ENCODE measurements at regions not wholly inside any gene's neighbourhood (a gene's known extent, or its start where the extent isn't known, plus 50 kb on each side); places are given as distances from the start of the nearest gene placed in this dataset.

GRCh38 chr10:60467202-60467546, 77.5 kb upstream of the ANK3 start:
- DNase-seq (ENCODE audit: low spot score): no peak

GRCh38 chr10:60466267-60467201, 76.9 kb upstream of the ANK3 start:
- no peak for DNase-seq (ENCODE audit: low spot score)

GRCh38 chr10:60465801-60466200, 76.1 kb upstream of the ANK3 start:
- DNase-seq (ENCODE audit: low spot score): no peak

- no peak for DNase-seq (ENCODE audit: low spot score)
Measured at GRCh38 chr10:60464659-60465058, 75.0 kb upstream of the ANK3 start.

GRCh38 chr10:60463746-60464145, 74.1 kb upstream of the ANK3 start:
- DNase-seq (ENCODE audit: low spot score): no peak

GRCh38 chr10:60461688-60462087, 72.0 kb upstream of the ANK3 start:
- no peak for DNase-seq (ENCODE audit: low spot score)

- no peak for DNase-seq (ENCODE audit: low spot score)
Measured at GRCh38 chr10:60459701-60460457, 70.2 kb upstream of the ANK3 start.

GRCh38 chr10:60456053-60456452, 66.4 kb upstream of the ANK3 start:
- DNase-seq (ENCODE audit: low spot score): no peak

GRCh38 chr10:60454336-60454735, 64.7 kb upstream of the ANK3 start:
- no peak for DNase-seq (ENCODE audit: low spot score)

GRCh38 chr10:60453036-60453435, 63.4 kb upstream of the ANK3 start:
- DNase-seq (ENCODE audit: low spot score): no peak

GRCh38 chr10:60450291-60450690, 60.6 kb upstream of the ANK3 start:
- DNase-seq (ENCODE audit: low spot score): no peak

GRCh38 chr10:60448246-60448645, 58.6 kb upstream of the ANK3 start:
- DNase-seq (ENCODE audit: low spot score): no peak

- no peak for DNase-seq (ENCODE audit: low spot score)
Measured at GRCh38 chr10:60446851-60447250, 57.2 kb upstream of the ANK3 start.

GRCh38 chr10:60446070-60446833, 56.6 kb upstream of the ANK3 start:
- DNase-seq (ENCODE audit: low spot score): no peak

- no peak for DNase-seq (ENCODE audit: low spot score)
Measured at GRCh38 chr10:60444494-60445064, 54.9 kb upstream of the ANK3 start.

- DNase-seq (ENCODE audit: low spot score): no peak
Measured at GRCh38 chr10:60443346-60443745, 53.7 kb upstream of the ANK3 start.

- DNase-seq (ENCODE audit: low spot score): no peak
Measured at GRCh38 chr10:60441515-60441914, 51.8 kb upstream of the ANK3 start.

GRCh38 chr10:60439641-60440040, 50.0 kb upstream of the ANK3 start:
- no peak for DNase-seq (ENCODE audit: low spot score)

Data from ureter (tissue), 1 donor.